ENCODE measurements at regions not wholly inside any gene's neighbourhood (a gene's known extent, or its start where the extent isn't known, plus 50 kb on each side); places are given as distances from the start of the nearest gene placed in this dataset.

DNA sequence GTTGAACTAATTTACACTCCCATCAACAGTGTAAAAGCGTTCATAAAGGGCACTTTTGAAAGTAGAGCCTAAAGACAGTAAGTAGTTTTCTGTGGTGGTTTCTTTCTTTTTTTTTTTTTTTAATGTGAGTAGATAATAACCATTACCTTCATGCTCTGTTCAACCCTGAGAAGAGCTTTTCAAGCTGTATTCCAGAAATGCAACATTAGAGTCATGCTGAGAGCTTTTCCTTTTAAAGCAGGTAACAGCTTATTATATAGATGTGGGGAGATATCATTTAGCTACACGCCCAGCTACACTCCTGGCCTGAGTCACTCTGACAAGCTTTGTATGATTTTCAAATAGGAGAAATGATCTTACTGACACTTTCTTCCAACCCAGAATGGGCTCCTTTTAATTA, 96.2 kb upstream of the ARHGEF26 start:
- WGBS, result 94% methylated on average over 2 of the region's 2 CpGs
- no peak for TF ChIP-seq EP300 (IDR thresholded peaks at IDR 0.05)
- no peak for TF ChIP-seq POLR2AphosphoS5 (IDR thresholded peaks at IDR 0.05)
- TF ChIP-seq, protein P1, sequence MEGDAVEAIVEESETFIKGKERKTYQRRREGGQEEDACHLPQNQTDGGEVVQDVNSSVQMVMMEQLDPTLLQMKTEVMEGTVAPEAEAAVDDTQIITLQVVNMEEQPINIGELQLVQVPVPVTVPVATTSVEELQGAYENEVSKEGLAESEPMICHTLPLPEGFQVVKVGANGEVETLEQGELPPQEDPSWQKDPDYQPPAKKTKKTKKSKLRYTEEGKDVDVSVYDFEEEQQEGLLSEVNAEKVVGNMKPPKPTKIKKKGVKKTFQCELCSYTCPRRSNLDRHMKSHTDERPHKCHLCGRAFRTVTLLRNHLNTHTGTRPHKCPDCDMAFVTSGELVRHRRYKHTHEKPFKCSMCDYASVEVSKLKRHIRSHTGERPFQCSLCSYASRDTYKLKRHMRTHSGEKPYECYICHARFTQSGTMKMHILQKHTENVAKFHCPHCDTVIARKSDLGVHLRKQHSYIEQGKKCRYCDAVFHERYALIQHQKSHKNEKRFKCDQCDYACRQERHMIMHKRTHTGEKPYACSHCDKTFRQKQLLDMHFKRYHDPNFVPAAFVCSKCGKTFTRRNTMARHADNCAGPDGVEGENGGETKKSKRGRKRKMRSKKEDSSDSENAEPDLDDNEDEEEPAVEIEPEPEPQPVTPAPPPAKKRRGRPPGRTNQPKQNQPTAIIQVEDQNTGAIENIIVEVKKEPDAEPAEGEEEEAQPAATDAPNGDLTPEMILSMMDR (IDR thresholded peaks at IDR 0.05), result no peak
- no peak for TF ChIP-seq POLR2A (IDR thresholded peaks at IDR 0.05; ENCODE audit: low read depth)
- Histone ChIP-seq H3K27me3 (no peaks in the 10 kb centered on the region), H3K9me3 (no peaks in the 10 kb centered on the region), H3K27ac (replicated peaks in 1 of 4) (no peak overlapping the region), H3K36me3 (no peaks in the 10 kb centered on the region), H3K4me3 (no peak overlapping the region), H3K4me1 (peaks cover 0 to 24% (median 7%) of the 10 kb centered on the region in 4 donors)
- intact Hi-C loops (cut with DNase I), result no loop called here
- DNase-seq (ENCODE audit: extremely low spot score), result no peak

DNA sequence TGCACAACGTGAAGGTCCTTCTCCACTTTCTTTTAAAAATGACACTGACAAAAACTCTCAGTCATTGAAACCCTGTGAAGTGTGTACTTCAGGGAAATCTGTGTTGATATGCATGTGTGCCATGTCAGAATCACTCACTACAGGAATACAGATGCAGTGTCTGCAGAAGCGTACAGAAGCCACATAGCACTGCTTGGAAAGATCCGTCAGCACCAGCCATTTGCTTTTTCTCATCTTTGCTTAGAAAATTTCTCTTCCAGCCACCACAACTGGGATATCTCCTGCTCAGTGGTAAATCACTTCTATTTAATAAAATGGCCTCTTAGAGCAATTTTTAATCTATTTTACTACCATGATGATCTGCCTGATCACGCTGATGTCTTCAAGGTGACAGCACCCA, 91.3 kb upstream of the ARHGEF26 start:
- Histone ChIP-seq H3K27me3 (no peaks in the 10 kb centered on the region), H3K4me1 (peaks cover 0 to 25% (median 18%) of the 10 kb centered on the region in 4 donors)
- intact Hi-C loops (cut with DNase I), result no loop called here

DNA sequence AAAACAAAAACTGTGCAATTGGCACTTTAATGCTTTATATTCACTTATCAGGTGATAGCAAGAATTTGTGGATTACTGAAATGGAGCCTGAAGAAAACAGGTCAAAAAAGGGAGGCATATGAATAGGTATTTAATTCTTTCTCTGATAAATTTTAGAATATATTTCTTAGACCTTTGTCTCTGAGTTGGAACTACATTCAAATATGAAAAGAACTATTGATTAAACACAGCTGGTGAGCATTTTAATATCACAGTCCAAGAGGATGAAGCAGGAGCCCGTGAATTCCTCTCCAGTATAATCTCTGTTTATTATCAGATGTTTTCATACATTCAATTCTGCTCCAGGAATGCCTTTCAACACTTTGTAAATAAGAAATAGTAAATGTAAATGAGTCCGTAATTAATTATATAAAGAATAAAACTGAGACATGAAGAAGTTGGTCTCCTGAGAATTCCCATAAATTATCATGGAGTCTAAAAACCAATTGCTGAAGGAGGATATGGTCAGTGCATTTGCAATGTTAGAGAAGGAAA, 86.3 kb upstream of the ARHGEF26 start:
- Histone ChIP-seq H3K27ac (replicated peaks in 1 of 4) (peak overlapping the region; percentile 5 to 67 (median 40)), H3K27me3 (no peaks in the 10 kb centered on the region), H3K9me3 (peaks cover 0 to 6% (median 0%) of the 10 kb centered on the region in 4 donors), H3K36me3 (no peaks in the 10 kb centered on the region), H3K4me1 (peaks cover 0 to 37% (median 29%) of the 10 kb centered on the region in 4 donors), H3K4me3 (no peak overlapping the region)
- WGBS, result 42% methylated on average over 2 of the region's 2 CpGs
- no peak for DNase-seq (ENCODE audit: extremely low spot score)
- TF ChIP-seq POLR2AphosphoS5 (IDR thresholded peaks at IDR 0.05), result no peak
- TF ChIP-seq POLR2A (IDR thresholded peaks at IDR 0.05; ENCODE audit: low read depth), result no peak
- TF ChIP-seq, protein P1 (IDR thresholded peaks at IDR 0.05), result no peak
- no peak for TF ChIP-seq EP300 (IDR thresholded peaks at IDR 0.05)
- intact Hi-C loops (cut with DNase I), result no loop called here

More for the DNA sequence above, 91.3 kb upstream of the ARHGEF26 start:
- 64% methylated on average over 4 of the region's 4 CpGs for WGBS
- Histone ChIP-seq H3K9me3 (no peaks in the 10 kb centered on the region), H3K27ac (replicated peaks in 1 of 4) (no peak overlapping the region), H3K36me3 (no peaks in the 10 kb centered on the region), H3K4me3 (no peak overlapping the region)
- DNase-seq (ENCODE audit: extremely low spot score), result no peak
- TF ChIP-seq EP300 (IDR thresholded peaks at IDR 0.05), result no peak
- no peak for TF ChIP-seq POLR2A (IDR thresholded peaks at IDR 0.05; ENCODE audit: low read depth)
- TF ChIP-seq, protein P1 (IDR thresholded peaks at IDR 0.05), result no peak
- TF ChIP-seq POLR2AphosphoS5 (IDR thresholded peaks at IDR 0.05), result no peak

DNA sequence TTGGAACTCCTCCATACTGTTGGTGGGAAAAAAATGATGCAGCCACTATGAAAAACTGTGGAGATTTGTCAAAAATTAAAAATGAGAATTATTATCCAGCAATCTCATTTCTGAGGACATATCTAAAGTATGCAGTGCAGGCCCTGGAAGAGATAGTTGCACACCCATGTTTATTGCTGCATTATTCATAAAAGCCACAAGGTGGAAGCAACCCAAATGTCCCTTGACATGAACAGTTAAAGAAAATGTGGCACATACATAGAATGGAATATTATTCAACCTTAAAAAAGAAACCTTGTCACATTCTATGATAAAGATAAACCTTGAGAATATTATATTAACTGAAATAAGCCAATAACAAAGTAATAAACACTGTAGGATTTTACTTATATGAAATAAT, 80.9 kb upstream of the ARHGEF26 start:
- peaks cover 0 to 22% (median 13%) of the 10 kb centered on the region in 4 donors for H3K4me1 ChIP-seq
- DNase-seq (ENCODE audit: extremely low spot score), result no peak
- intact Hi-C loops (cut with DNase I), result no loop called here
- TF ChIP-seq POLR2AphosphoS5 (IDR thresholded peaks at IDR 0.05), result no peak
- TF ChIP-seq, protein P1 (IDR thresholded peaks at IDR 0.05), result peak in 2 of 3 experiments; percentile 12 to 33
- no peak overlapping the region for H3K4me3 ChIP-seq
- H3K9me3 ChIP-seq, result peaks cover 0 to 6% (median 0%) of the 10 kb centered on the region in 4 donors
- H3K36me3 ChIP-seq, result no peaks in the 10 kb centered on the region
- no peak overlapping the region for H3K27ac ChIP-seq (replicated peaks in 1 of 4)
- no peaks in the 10 kb centered on the region for H3K27me3 ChIP-seq

DNA sequence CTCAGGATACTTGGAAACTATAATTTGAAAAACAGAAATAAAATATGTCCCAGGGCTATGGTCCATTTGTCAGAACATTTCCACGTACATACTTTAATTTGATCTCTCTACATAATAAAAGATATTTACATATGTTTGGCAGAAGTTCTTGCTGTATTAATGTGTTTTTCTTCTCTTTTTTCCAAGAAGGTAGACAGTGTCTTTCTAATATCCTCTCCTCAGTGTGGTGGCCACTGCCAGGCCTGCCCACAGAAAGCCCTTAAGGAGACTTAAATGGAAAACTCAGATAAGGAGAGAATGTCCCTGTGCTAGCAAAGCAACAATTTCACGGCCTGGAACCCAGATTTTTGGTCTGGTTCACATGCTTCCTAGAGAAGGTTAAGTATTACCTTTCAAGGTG, 76.5 kb upstream of the ARHGEF26 start:
- no peaks in the 10 kb centered on the region for H3K9me3 ChIP-seq
- H3K4me1 ChIP-seq, result peaks cover 0 to 8% (median 0%) of the 10 kb centered on the region in 4 donors
- H3K36me3 ChIP-seq, result no peaks in the 10 kb centered on the region
- no peak overlapping the region for H3K4me3 ChIP-seq
- TF ChIP-seq EP300 (IDR thresholded peaks at IDR 0.05) (no peak), POLR2A (IDR thresholded peaks at IDR 0.05; ENCODE audit: low read depth) (no peak), POLR2AphosphoS5 (IDR thresholded peaks at IDR 0.05) (no peak)
- TF ChIP-seq, protein P1 (IDR thresholded peaks at IDR 0.05), result no peak
- 58% methylated on average over 2 of the region's 2 CpGs for WGBS
- H3K27ac ChIP-seq (replicated peaks in 1 of 4), result peak overlapping the region in 1 of 4 donors; percentile 5
- DNase-seq (ENCODE audit: extremely low spot score), result no peak
- no peaks in the 10 kb centered on the region for H3K27me3 ChIP-seq
- intact Hi-C loops (cut with DNase I), result no loop called here

All from esophagus muscularis mucosa (tissue), 4 donors.